ENCODE measurements at regions not wholly inside any gene's neighbourhood (a gene's known extent, or its start where the extent isn't known, plus 50 kb on each side); places are given as distances from the start of the nearest gene placed in this dataset.

DNA sequence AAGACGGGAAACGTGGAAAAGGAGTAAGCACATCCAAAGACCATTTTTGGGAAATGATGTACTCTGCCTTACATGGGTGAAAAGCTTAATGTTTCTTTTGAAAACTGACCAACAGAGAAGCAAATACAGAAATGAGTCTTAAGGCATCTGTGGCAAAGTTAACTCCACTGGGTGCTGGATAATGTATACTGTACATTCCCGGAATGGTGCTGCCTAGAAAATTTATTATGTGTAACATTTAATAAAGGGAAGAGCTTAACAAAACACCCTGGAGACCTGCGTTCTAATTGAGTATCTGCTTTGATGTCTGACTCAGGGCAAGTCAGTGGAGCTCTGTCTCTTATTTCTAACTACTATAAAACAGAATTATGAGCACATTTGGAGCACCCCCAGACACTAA lies 230.2 kb downstream of the MID1 start:
- DNase-seq, result no peak

DNA sequence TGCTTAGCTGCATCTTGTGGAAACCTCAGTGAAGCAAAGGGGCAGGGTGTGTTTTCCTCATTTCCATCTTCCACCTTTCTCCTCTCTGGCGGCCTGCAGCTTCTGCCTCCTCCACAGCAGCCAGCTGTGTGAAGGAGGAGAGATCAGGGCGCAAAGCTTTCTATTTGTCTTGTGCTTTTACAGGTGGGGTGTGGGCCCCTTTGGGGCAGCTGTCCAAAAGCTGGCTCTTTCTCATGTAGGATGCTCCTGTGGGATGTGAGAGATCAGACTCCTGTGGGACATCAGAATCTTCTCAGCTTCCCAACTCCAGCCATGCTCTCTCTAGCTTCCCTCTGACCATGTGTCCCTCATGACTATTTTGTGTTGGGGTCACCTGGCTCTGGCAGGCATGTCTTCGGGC lies 227.1 kb downstream of the MID1 start:
- no peak for DNase-seq

- DNase-seq, result no peak
Observed at GRCh38 chrX:10393899-10394298, 226.5 kb downstream of the MID1 start.

DNA sequence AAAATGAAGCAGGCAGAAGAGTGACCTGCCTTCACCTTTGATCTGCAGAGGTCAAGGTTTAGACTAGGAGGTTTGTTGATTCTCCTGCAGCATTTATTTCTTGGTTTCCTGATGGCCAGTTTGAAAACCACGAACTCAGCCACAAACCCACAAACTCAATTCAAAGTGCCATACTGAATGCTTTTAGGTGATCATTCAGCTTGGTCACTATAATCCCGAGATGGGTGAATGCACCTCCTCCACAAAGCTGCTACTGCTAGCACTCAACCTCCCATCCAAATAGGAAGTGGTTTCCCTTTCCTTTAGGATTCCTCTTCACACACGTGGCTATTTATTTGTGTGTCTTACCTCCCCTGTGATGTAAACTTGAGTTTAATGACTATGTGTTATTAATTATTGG lies 225.2 kb downstream of the MID1 start:
- DNase-seq, result no peak
